HEK293 (cell line): ENCODE measurements at regions not wholly inside any gene's neighbourhood (a gene's known extent, or its start where the extent isn't known, plus 50 kb on each side); places are given as distances from the start of the nearest gene placed in this dataset.

Experiments
- CTCF ChIA-PET: fragments of 350-600 bp; formaldehyde crosslinking; extraction: SDS; loops from one replicate; lab custom pipeline; 2021; ENCODE audit warnings: antibody characterized with exemption; lab: Yijun Ruan, JAX
- POLR2A ChIA-PET: fragments of 300-600 bp; formaldehyde crosslinking; extraction: SDS; loops from one replicate; lab custom pipeline; 2020; ENCODE audit warnings: antibody characterized with exemption, inconsistent platforms; lab: Yijun Ruan, JAX
- H3K27ac ChIP-seq: fragments of 200-500 bp; sonication (Bioruptor generic); 2 replicates; pipeline ENCODE4 v1.5.1; 2014; ENCODE audit warnings: low read depth, low read length, control low read depth, inconsistent platforms; ENCODE audit errors: extremely low read depth
- H3K36me3 ChIP-seq, 2 experiments: fragments of 200-500 bp in 1 of 2; sonication (Bioruptor generic) in 1 of 2; 1 replicate in 1 of 2; 2 replicates in 1 of 2; pipeline ENCODE4 v1.5.1; 2014 to 2017; ENCODE audit warnings: inconsistent platforms in 2 of 2, low read length in 2 of 2; ENCODE audit not compliant: control insufficient read depth in 2 of 2, insufficient read depth in 1 of 2
- H3K4me1 ChIP-seq: fragments of 200-500 bp; sonication (Bioruptor generic); 2 replicates; pipeline ENCODE4 v1.5.1; 2014; ENCODE audit warnings: mild to moderate bottlenecking, low read length, inconsistent platforms; ENCODE audit not compliant: control insufficient read depth, insufficient read depth
- H3K4me3 ChIP-seq: 2 replicates; pipeline ENCODE4 v1.5.1; 2011; ENCODE audit warnings: low read depth, mild to moderate bottlenecking, control low read depth, low read length, moderate library complexity
- H3K9me3 ChIP-seq: fragments of 200-500 bp; sonication (Bioruptor generic); 2 replicates; pipeline ENCODE4 v1.5.1; 2014; ENCODE audit warnings: low read depth, low read length, inconsistent platforms; ENCODE audit not compliant: control insufficient read depth, insufficient read depth
- BCL6B ChIP-seq: fragments of 450-650 bp; formaldehyde crosslinking; IDR thresholded peaks from 2 replicates; pipeline ENCODE4 v1.5.1; 2017; ENCODE audit warnings: missing biosample characterization, missing genetic modification characterization
- KLF10 ChIP-seq: fragments of 450-650 bp; IDR thresholded peaks from 2 replicates; pipeline ENCODE4 v1.5.1; 2018; ENCODE audit warnings: missing biosample characterization, mild to moderate bottlenecking, missing genetic modification characterization
- PATZ1 ChIP-seq: fragments of 450-650 bp; formaldehyde crosslinking; IDR thresholded peaks from 2 replicates; pipeline ENCODE4 v1.5.1; 2016; ENCODE audit warnings: missing biosample characterization, missing genetic modification characterization
- SCRT1 ChIP-seq: fragments of 450-650 bp; formaldehyde crosslinking; IDR thresholded peaks from 2 replicates; pipeline ENCODE4 v1.5.1; 2016; ENCODE audit warnings: missing biosample characterization, missing genetic modification characterization, borderline replicate concordance
- SP7 ChIP-seq: fragments of 450-650 bp; formaldehyde crosslinking; IDR thresholded peaks from 2 replicates; pipeline ENCODE4 v1.5.1; 2016; ENCODE audit warnings: missing biosample characterization, missing genetic modification characterization
- ZBTB8A ChIP-seq: fragments of 450-650 bp; formaldehyde crosslinking; IDR thresholded peaks from 2 replicates; pipeline ENCODE4 v1.5.1; 2016; ENCODE audit warnings: missing biosample characterization, missing genetic modification characterization
- ZEB2 ChIP-seq: fragments of 450-650 bp; formaldehyde crosslinking; IDR thresholded peaks from 2 replicates; pipeline ENCODE4 v1.5.1; 2016; ENCODE audit warnings: missing biosample characterization, missing genetic modification characterization
- ZFP41 ChIP-seq: fragments of 450-650 bp; formaldehyde crosslinking; IDR thresholded peaks from 2 replicates; pipeline ENCODE4 v1.5.1; 2016; ENCODE audit warnings: missing biosample characterization, missing genetic modification characterization, borderline replicate concordance
- ZIC2 ChIP-seq: fragments of 450-650 bp; formaldehyde crosslinking; IDR thresholded peaks from 2 replicates; pipeline ENCODE4 v1.5.1; 2016; ENCODE audit warnings: missing biosample characterization, missing genetic modification characterization
- ZNF18 ChIP-seq: fragments of 450-650 bp; formaldehyde crosslinking; IDR thresholded peaks from 2 replicates; pipeline ENCODE4 v1.5.1; 2016; ENCODE audit warnings: missing biosample characterization, missing genetic modification characterization
- ZNF280C ChIP-seq: fragments of 450-650 bp; formaldehyde crosslinking; IDR thresholded peaks from 2 replicates; pipeline ENCODE4 v1.5.1; 2016; ENCODE audit warnings: missing biosample characterization, missing genetic modification characterization
- ZNF341 ChIP-seq: fragments of 450-650 bp; formaldehyde crosslinking; IDR thresholded peaks from 2 replicates; pipeline ENCODE4; 2016; ENCODE audit warnings: low read depth, missing biosample characterization, missing genetic modification characterization
- ZNF449 ChIP-seq: fragments of 450-650 bp; formaldehyde crosslinking; IDR thresholded peaks from 2 replicates; pipeline ENCODE4 v1.5.1; 2017; ENCODE audit warnings: missing biosample characterization, mild to moderate bottlenecking, missing genetic modification characterization, moderate library complexity
- ZNF488 ChIP-seq: fragments of 450-650 bp; formaldehyde crosslinking; IDR thresholded peaks from 2 replicates; pipeline ENCODE4 v1.5.1; 2016; ENCODE audit warnings: missing biosample characterization, missing genetic modification characterization
- ZNF513 ChIP-seq: fragments of 450-650 bp; IDR thresholded peaks from 2 replicates; pipeline ENCODE4 v1.5.1; 2018; ENCODE audit warnings: missing biosample characterization, missing genetic modification characterization
- ZNF548 ChIP-seq: fragments of 450-650 bp; formaldehyde crosslinking; IDR thresholded peaks from 2 replicates; pipeline ENCODE4 v1.5.1; 2016; ENCODE audit warnings: missing biosample characterization, missing genetic modification characterization
- ZNF561 ChIP-seq: fragments of 450-650 bp; IDR thresholded peaks from 2 replicates; pipeline ENCODE4 v1.5.1; 2018; ENCODE audit warnings: missing biosample characterization, missing genetic modification characterization, borderline replicate concordance
- ZNF654 ChIP-seq: fragments of 450-650 bp; formaldehyde crosslinking; IDR thresholded peaks from 2 replicates; pipeline ENCODE4 v1.5.1; 2016; ENCODE audit warnings: low read depth, missing biosample characterization, missing genetic modification characterization
- ZNF670 ChIP-seq: fragments of 450-650 bp; formaldehyde crosslinking; IDR thresholded peaks from 2 replicates; pipeline ENCODE4 v1.5.1; 2016; ENCODE audit warnings: missing biosample characterization, missing genetic modification characterization, low read depth
- ZNF768 ChIP-seq: fragments of 450-650 bp; formaldehyde crosslinking; IDR thresholded peaks from 2 replicates; pipeline ENCODE4 v1.5.1; 2018; ENCODE audit warnings: missing biosample characterization, mild to moderate bottlenecking, missing genetic modification characterization
- ZNF776 ChIP-seq: fragments of 450-650 bp; formaldehyde crosslinking; IDR thresholded peaks from 2 replicates; pipeline ENCODE4 v1.5.0; 2017; ENCODE audit warnings: missing biosample characterization, missing genetic modification characterization, borderline replicate concordance
- ZXDB ChIP-seq: fragments of 450-650 bp; formaldehyde crosslinking; IDR thresholded peaks from 2 replicates; pipeline ENCODE4 v1.5.1; 2016; ENCODE audit warnings: missing biosample characterization, missing genetic modification characterization

GRCh38 chr5:174608631-174609097 lies 115.7 kb upstream of the MSX2 start (continued):
- 0 out of 2 replicates have a peak, but pooled peaks have one; percentile 22 for TF ChIP-seq ZNF561
- no peak for TF ChIP-seq ZNF654 (tag by site-specific recombination)
- peak; percentile 25; the same call in 1 of the 2 replicates for TF ChIP-seq ZIC2 (tag by site-specific recombination)
- no peak for TF ChIP-seq BCL6B
- TF ChIP-seq ZNF341, result 0 out of 2 replicates have a peak, but pooled peaks have one; percentile 10
- no peak for TF ChIP-seq ZFP41
- peak; percentile 35; the same call in 1 of the 2 replicates for TF ChIP-seq ZNF449 (tag by site-specific recombination)
- 0 out of 2 replicates have a peak, but pooled peaks have one; percentile 45 for TF ChIP-seq ZEB2 (tag by site-specific recombination)
- peak; percentile 97 for TF ChIP-seq SCRT1 (tag by site-specific recombination)
- peak; percentile 72 for TF ChIP-seq ZBTB8A
- TF ChIP-seq ZNF18 (tag by site-specific recombination), result peak; percentile 75
- no peak for TF ChIP-seq ZNF776 (tag by site-specific recombination)
- TF ChIP-seq SP7 (tag by site-specific recombination), result peak; percentile 77
- no peak; the same call in 1 of the 2 replicates for TF ChIP-seq ZXDB (tag by site-specific recombination)
- TF ChIP-seq ZNF513, result no peak
- TF ChIP-seq PATZ1 (tag by site-specific recombination), result peak; percentile 53; the same call in 1 of the 2 replicates
- TF ChIP-seq ZNF768 (tag by site-specific recombination), result no peak

GRCh38 chr5:174609116-174609515 lies 115.3 kb upstream of the MSX2 start:
- POLR2A ChIA-PET, result no interaction called here
- Histone ChIP-seq H3K4me3 (no peak overlapping the region), H3K36me3 (no peaks in the 10 kb centered on the region), H3K27ac (no peak overlapping the region), H3K4me1 (peaks cover 8% of the 10 kb centered on the region), H3K9me3 (no peaks in the 10 kb centered on the region)
- CTCF ChIA-PET, result no interaction called here
- peak; percentile 51; the same call in 1 of the 2 replicates for TF ChIP-seq ZNF548 (tag by site-specific recombination)
- no peak for TF ChIP-seq ZNF280C
- TF ChIP-seq ZNF670, result no peak
- TF ChIP-seq ZNF513, result no peak
- no peak for TF ChIP-seq KLF10 (tag by site-specific recombination)
- TF ChIP-seq ZNF488 (tag by site-specific recombination), result no peak
